HG03457 (cell line): ENCODE measurements at regions not wholly inside any gene's neighbourhood (a gene's known extent, or its start where the extent isn't known, plus 50 kb on each side); places are given as distances from the start of the nearest gene placed in this dataset.
"Not testable (repeated sequence)": the region's sequence is repeated elsewhere in the genome, so short reads cannot be mapped to it uniquely, and the experiment has no call there.

Experiments used
- ATAC-seq: cut with Tn5 transposase; IDR thresholded peaks from one replicate; pipeline ENCODE4 v1.9.1; 2021; ENCODE audit warnings: moderate number of reproducible peaks; ENCODE audit not compliant: unreplicated experiment

DNA sequence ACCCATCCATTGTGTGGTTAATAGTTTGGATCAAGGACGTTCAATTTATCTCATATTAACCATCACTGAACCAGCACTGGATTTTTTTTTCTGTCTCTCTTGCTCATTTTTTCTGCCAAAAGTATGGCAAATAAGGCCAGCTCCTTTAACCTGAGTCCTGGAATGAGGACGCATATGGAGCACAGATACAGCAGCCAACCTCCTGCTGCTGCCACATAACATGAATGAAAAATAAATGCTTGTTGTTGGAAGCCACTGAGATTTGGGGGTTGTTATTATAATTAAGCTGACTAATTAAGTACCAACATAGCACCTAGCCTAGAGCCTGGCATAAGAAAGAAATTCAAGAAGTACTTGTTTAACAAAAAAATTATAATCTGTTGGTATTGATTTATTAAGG is 335.3 kb upstream of the DUSP10 start:
- ATAC-seq, result no peak

DNA sequence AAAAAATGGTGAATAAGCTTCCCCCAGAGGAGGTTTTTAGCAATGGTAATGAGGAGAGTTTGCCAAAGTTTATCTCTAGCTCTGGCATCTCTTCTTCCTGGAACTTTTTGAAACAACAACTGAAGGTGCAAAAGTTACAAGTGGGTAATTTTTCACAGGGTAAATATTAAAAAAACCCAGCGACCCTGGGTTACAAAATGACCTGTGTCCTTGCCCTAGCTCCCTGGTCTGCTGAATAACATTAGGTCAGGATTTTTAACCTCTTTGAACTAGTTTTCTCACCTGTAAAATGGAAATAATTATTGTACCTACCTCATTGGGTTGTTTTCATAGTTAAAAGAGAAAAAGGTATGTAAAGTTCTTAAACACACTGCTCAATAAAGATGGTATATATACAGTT is 332.4 kb upstream of the DUSP10 start:
- ATAC-seq, result no peak

DNA sequence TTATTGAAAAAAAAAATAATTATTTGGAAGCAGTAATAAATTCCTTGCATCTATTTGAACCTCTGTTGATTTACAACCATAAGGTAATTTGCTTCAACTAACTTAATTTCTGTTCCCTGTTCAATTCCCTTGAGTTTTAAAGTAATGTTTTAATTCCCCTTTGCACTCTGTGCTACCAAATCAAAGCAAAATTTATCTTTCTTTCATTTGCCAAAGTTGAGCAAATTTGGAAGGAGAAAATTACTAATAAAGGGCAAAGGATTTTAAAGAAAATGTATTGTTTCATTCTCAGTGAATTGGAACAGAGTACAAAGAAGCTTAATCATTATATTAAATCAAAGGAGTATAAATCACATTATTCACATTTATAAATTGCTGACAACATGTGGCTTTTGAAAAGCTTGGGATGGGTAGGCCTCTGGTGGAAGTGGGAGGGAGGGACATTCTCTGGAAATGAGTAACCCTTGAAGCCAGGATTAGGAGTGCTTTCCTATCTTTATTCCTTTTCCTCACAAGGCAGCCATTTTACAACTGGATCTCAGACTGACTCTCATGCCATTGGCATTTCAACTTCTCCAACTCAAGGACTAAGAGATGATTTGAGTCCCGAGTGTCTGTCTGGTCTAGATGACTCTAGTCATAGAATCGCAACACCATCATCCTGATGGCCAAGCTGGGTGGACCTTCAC is 331.6 kb upstream of the DUSP10 start:
- no peak for ATAC-seq

DNA sequence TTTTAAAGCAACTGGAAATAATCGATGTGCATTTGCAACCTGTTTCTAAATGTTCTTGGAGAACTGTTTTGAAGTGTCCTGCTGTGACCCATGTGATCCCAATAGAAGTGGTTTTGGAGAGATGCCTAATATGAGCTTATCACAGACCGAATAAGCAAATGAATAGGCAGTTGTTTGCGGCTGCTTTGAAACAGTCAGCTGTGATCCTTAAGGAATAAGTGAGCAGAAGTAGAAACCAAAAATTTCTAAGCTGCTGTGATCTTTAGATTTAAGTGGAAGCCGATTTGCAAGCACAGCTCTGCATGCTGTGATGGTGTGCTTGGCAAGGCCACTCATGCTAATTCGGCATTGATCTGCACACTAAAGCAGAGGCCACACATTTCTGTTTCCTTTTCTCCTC is 329.5 kb upstream of the DUSP10 start:
- no peak for ATAC-seq

DNA sequence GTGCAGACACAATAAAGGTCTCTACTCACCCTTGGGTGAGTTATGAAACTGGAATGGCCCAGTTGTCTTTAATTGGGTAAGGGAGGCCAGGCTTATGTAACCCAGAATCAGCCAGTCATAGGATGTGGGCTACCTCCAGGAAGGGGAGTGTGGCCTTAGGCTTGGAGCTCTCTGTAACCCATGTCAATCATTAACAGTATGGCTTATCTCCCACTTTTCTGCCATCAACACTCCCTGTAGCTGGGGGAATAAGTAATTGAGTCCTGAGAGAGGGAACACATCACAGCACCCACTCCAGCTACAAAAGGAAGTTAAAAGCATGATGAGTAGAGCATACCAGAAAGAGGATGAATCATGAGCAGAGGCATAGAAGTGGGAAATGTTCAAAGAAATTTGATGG is 327.0 kb upstream of the DUSP10 start:
- ATAC-seq, result no peak

DNA sequence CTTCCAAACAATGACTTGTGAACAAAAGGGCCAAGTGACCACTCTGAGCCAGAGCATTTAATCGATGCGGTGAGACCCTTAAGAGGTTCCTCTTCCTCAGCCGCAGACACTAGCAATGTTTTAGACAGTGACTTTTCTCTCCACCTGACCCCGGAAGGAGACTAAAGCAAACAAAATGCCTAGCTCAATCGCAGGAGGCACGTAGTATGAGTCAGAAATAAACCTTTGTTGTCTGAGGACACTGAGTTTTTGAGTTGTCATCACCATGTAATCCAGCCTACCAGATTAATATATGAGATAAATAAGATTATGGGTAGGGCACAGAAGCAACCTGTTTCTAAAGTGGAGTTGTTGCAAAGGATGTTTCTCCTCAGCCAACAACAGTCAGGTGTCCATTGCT is 326.2 kb upstream of the DUSP10 start:
- ATAC-seq, result no peak

DNA sequence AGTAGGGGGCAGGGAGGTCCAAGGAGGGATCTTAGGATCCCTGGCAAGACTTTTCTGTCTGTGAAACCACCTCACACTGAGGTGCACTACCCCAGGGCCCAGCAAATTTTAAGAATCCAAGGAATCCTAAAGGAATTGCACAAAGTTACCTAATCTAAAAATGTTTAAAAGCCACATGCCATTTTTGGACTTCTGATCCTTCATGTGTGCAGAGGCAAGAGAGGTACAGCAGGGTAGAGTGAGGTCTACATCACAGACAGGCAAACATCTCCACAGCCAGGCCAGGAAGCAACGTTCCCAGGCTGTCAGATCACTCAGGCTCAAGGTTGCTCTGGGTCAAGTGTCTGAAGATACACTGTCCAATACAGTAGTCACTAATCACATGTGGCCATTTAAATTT is 324.6 kb upstream of the DUSP10 start:
- no peak for ATAC-seq

DNA sequence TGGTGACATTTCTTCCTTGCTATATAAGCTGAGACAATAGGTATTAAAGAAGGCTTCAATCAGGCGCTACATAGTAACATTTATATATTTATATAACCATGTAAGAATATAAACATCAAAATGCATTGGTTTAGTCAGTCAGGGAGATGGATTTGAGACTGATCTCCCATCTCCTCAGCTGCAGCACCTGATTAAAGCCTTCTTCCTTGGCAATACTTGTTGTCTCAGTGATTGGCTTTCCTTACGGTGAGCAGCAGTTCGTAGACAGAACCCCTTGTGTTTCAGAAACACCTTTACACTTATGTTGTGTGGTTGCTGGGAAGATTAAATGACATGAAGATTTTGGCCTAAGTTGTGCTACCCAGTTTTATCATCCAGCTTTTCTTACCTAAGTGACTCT is 323.3 kb upstream of the DUSP10 start:
- ATAC-seq, result no peak

DNA sequence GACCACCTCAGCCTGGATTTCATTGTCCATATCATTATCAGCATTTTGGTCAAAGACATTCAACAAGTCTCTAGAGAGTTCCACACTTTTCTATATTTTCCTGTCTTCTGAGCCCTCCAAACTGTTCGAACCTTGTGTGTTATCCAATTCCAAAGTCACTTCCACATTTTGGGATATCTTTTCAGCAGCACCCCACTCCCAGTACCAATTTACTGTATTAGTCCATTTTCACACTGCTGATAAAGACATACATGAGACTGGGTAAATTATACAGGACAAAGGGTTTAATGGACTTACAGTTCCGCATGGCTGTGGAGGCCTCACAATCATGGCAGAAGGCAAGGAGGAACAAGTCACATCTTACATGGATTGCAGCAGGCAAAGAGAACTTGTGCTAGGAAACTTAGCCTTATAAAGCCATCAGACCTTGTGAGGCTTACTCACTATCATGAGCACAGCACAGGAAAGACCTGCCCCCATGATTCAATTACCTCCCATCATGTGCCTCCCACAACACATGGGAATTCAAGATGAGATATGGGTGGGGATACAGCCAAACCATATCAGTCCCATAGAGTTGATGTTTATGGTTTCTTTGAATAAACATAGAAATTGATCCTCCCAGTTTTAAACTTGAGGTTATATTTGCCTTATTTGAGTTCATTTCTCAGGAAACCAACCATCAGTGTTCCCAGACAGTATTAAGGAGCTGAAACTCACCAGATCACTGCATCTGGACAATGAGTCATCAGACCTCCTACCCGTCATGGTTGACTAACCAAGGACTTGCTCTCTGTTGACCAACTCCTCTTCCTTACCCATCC is 322.7 kb upstream of the DUSP10 start:
- no peak for ATAC-seq

DNA sequence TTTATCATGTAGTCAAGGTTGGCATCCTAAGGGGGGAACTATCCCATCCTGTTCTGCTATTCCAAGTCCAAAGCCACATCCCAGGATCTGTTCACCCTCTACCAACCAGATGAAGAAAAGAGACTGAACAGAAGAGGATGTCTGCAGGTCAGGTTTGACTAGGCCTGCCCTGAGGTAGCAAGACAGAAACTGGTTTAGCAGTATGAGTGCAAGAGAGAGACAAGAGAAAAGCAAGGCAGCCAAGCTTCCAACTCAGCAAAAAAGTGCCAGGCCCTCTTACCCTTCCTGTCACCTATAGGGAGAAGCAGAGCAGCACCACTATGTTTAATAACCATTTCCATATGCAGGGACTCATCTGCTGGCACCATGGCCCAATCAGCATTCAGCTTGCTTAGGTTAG is 320.8 kb upstream of the DUSP10 start:
- no peak for ATAC-seq

DNA sequence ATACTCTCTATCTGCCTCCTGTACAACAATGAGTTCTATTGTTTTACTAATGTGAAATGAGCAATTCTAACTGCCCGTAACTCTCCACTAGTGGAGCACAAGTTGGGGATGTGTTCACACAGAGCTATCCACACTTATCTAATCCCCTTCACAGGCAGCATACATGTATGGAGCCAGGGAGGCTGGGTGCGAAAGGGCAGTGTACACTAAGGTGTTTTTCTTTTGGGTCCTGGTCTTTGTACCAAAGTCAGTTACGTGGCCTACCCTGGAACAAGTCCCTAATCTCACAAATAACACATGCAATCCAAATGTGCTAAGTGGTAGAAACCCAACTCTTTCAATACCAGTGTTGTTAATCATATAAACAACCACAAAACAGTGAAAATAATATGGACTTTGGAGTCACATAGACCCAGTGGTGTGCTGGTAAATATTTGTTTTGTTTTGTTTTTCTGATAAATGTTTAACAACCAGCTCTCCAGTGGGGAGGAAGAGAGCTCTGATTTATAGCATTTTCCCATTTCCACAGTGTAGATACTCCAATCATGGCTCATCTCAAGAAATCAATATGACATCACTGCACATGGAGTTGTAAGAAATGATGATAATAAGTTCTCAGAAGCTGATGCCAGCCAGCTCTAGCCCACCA is 319.9 kb upstream of the DUSP10 start:
- no peak for ATAC-seq

DNA sequence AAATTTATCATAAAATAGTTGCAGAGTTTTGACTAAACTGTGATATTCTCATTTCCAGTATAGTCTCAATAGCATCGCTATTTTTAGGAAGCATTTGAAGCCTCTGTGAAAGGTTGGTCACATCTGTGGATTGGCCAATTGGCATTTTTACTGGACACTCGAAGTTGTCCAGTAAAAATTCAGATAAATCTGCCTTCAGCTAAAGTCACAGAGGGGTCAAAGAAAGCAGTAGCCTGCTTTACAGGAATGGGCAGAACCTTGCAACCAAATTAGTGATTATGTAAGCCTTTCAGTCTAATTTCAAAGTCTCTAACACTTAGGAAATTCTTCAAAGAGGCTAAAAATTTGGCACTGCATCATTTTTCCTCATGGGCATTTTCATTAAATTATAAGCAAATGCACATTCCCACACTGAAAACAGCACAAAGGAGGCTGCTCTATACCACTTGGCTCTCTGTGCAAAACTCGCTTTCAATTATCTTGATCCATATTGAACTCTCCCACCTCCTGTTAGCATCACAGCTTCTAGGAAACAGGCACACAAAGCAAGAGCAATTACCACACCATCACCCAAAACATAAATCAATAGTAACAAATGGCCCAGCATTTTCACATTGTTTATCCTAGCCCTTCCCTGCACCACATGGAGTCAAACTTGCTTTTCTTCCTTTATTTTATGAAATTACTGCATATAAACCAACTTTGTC is 318.5 kb upstream of the DUSP10 start:
- no peak for ATAC-seq

DNA sequence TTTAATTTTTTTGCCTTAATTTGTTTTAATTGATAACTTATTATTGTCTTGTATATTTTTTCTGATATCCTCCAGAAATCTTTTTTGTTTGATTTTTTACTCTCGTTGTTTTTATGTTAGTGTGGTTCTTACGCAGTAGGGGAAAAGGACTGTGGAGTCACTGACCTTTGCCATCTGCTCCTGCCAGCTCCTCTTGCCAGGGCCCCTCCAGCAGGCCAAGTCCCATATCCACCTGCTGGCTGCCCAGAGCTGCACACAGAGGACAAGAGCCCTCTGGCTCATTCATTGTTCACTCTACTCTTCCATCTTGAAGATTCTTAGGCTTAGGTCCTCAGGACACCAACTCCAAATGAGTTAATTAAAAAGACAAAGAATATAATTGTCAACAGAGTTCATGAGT is 316.4 kb upstream of the DUSP10 start:
- ATAC-seq, result no peak

DNA sequence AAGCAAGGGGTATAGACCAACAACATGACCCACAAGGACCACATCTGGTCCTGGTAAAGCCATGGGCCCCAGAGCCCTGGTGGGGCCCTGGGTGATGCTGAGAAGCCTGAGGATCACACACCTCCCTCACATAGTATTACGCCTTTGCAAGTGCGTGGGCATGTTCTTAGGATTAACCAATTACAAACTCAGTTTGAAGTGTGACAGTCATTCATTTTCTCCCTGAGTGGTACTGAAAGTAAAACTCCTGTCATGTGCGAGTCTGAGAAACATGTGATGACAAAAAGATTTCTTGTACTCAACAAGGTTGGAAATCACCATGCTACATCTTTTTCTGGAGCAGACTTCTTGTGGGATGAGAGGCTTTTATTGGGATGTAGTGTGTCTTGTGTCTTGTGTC is 315.3 kb upstream of the DUSP10 start:
- ATAC-seq, result no peak

DNA sequence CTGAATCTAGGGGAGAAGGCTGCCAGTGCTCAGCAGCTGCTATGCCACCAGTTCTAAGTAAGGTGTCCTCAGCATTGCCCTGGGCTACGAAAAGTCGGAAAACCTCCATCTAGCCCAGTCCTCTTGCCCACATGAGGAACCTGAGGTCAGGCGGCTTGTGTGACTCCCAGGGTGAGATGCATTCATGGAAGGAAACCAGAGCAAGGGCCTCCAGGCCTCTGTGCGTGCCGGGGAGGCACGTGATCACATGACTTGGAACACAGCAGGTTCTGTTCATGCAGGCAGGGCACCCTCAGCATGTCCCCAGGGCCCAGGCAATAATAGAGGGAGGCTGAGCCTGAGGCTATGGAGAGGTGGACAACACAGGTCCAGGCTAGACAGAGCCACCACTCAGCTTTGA is 312.5 kb upstream of the DUSP10 start:
- no peak for ATAC-seq

DNA sequence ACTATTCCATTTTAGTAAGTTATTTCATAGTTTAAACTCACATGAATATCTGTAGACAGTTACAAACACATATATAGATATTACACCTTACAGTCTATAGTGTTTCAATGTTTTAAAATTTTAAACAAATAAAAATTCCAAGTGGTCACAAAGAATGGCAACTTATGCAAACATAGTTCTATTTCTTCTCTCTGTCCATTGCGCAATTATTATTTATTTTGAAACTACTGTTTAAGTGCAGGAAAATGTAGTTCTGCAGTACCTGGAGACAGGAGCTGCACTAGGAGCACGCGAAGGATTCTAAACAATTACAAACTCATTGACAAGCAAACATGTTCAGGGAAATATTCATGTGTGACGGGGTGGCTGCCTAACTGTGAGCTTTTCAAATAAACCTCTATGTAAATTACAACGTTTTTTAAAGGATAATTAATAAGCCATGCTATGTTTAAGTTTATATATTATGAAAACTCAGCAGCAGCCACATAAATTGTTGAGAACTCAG is 312.0 kb upstream of the DUSP10 start:
- ATAC-seq, result no peak

DNA sequence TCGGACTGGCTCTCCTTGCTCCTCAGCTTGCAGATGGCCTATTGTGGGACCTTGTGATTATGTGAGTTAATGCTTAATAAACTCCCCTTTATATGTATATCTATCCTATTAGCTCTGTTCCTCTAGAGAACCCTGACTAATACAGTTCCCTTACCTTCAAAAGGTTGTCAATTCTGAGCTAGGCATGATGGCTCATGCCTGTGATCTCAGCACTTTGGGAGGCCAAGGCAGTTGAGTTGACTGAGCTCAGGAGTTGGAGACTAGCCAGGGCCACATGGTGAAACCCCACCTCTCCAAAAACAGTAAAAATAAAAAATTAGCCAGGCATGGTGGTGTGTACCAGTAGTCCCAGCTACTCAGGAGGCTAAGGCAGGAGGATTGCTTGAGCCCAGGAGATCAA is 309.4 kb upstream of the DUSP10 start:
- not testable (repeated sequence) for ATAC-seq

DNA sequence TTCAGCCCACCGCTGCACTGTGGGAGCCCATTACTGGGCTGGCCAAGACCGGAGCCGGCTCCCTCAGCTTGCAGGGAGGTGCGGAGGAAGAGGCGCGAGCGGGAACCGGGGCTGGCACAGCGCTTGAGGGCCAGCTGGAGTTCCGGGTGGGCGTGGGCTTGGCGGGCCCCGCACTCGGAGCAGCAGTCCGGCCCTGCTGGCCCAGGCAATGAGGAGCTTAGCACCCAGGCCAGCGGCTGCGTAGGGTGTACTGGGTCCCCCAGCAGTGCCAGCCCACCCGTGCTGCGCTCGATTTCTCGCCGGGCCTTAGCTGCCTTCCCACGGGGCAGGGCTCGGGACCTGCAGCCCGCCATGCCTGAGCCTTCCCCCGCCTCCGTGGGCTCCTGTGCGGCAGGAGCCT is 307.8 kb upstream of the DUSP10 start:
- ATAC-seq, result not testable (repeated sequence)

DNA sequence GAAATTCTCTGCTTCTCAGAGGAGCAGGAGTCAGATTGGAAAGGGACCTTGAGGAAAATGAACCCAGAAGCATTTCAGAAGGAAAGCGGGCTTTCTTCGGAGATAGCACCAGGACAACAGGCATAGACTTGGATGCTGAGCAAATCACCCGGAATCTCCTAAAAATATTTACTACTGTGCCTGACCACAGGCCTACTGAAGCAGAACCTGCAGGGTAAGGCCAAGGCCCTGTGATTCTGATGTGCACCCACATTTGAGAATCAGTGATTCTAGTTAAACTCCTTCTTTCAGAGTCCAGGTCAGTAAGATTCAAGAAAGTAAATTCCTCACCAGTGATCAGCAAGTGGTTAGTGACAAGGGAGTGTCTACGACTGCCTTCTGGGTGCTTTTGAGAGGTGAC is 307.3 kb upstream of the DUSP10 start:
- no peak for ATAC-seq

DNA sequence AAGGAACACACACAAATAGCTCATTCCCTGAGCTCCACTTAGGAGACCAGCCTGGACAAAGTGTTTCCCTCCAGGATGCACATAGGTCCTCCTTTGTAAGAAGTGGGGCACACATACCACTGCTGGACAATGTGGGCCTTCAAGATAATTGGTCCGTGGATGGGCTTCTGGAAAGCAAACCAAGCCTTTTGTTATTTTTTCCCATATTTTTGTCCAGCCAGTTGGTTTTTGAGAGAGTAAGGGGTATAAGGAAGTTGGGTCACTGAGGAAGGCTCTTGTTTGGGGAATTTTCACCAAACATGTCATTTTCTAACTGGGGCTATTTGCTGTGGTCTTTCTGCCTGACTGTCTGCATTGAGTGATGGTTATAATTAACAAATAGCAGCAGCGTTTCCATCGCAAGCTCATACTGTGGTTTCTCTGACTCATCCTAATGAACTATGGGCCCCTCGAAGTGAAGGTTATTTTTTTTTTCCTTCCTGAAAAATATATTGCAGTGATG is 306.3 kb upstream of the DUSP10 start:
- ATAC-seq, result peak; percentile 88

DNA sequence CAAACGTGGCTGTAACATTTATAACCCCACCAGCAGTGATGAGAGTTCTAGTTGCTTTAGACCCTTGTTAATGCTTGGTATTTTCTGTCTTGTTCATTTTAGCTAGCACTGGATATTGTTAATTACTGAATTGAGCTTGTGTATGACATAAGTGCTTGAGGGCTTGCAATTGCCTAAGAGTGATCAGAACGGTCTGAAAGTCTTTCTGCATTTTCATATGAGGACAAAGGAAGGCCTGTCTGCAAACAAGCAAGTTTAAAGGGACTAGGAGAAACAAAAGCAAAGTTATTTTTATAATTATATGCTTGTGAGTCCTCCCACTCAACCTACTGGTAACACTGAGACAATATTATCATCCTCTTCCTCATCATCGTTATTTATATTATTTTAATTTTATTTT is 305.5 kb upstream of the DUSP10 start:
- ATAC-seq, result no peak
